Kidney (tissue), 13 donors: ENCODE measurements at regions not wholly inside any gene's neighbourhood (a gene's known extent, or its start where the extent isn't known, plus 50 kb on each side); places are given as distances from the start of the nearest gene placed in this dataset.

Experiments used
- DNase-seq, 5 donors: peaks; one replicate each; pipeline ENCODE4 v3.0.0-alpha.2; 2013 to 2020
- FAIRE-seq: peaks from 2 replicates; lab custom pipeline; 2012; peaks lifted over from hg19 to GRCh38; lab: Jason Lieb, UNC
- H3K27ac ChIP-seq, 2 donors: one replicate each; pipeline ENCODE4 v1.7.0; 2013; ENCODE audit warnings: low read depth in 2 of 2, low read length in 2 of 2, inconsistent platforms in 1 of 2
- H3K27me3 ChIP-seq: one replicate; pipeline ENCODE4 v1.7.1; 2013; ENCODE audit warnings: low read length, inconsistent platforms; ENCODE audit not compliant: control insufficient read depth, insufficient read depth
- H3K36me3 ChIP-seq, 3 donors: one replicate each; pipeline versions ENCODE4 v1.7.0 to v1.7.1; 2013; ENCODE audit warnings: low read length in 3 of 3, control low read depth in 1 of 3, inconsistent platforms in 1 of 3; ENCODE audit not compliant: insufficient read depth in 3 of 3, control insufficient read depth in 2 of 3
- H3K4me1 ChIP-seq, 3 donors: one replicate each; pipeline versions ENCODE4 v1.7.0 to v1.7.1; 2013; ENCODE audit warnings: low read length in 3 of 3, inconsistent platforms in 1 of 3, low read depth in 1 of 3; ENCODE audit not compliant: control insufficient read depth in 2 of 3, insufficient read depth in 2 of 3
- H3K4me3 ChIP-seq, 3 donors: one replicate each; pipeline versions ENCODE4 v1.7.0 to v1.8.1; 2013; ENCODE audit warnings: low read length in 3 of 3, control low read depth in 1 of 3, inconsistent platforms in 1 of 3
- H3K9ac ChIP-seq, 3 donors: one replicate each; pipeline versions ENCODE4 v1.7.0 to v1.7.1; 2013; ENCODE audit warnings: low read length in 3 of 3, control low read depth in 1 of 3, inconsistent platforms in 1 of 3
- H3K9me3 ChIP-seq, 3 donors: one replicate each; pipeline versions ENCODE4 v1.7.0 to v1.7.1; 2013; ENCODE audit warnings: low read length in 3 of 3, control low read depth in 1 of 3, inconsistent platforms in 1 of 3; ENCODE audit not compliant: control insufficient read depth in 2 of 3, insufficient read depth in 1 of 3
- CTCF ChIP-seq: IDR thresholded peaks from 3 replicates; pipeline ENCODE4 v1.5.1; 2012; ENCODE audit warnings: mild to moderate bottlenecking, moderate library complexity, borderline replicate concordance; ENCODE audit not compliant: insufficient read depth; ENCODE audit errors: extremely low read depth
- intact Hi-C: fragments of 100-400 bp; cut with DNase I; formaldehyde crosslinking; loops from one replicate; pipeline ENCODE4 v1.11.1; 2022
- donor health status: control.
- donor health status: control.
- donor health status: control.
- donor health status: control.
- donor health status: control.
- donor health status: DM: yes; HTN: yes; CAD: no.
- donor health status: Normal renal cell carcinoma (clear cell type).

DNA sequence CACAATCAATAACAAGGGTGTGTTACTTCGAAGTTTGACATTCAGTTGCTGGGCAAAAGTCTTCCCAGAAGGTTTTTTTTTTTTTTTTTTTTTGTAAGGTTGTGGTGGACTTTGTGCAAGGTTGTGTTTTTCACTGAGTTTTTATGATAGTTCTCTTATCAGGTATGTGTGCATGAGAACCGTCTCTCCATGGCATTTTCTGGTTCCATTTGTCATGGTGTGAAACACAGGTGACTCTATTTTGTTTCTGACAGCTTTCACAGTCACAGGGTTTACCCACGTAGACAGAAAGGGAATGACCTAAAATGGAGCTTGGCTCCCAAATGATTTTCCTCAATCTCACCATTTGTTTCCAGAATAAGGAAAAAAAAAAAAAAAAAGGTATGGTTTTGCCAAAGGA is 1377.2 kb upstream of the CADM2 start:
- Histone ChIP-seq H3K27ac (no peak overlapping the region), H3K9ac (no peak overlapping the region), H3K27me3 (no peaks in the 10 kb centered on the region), H3K4me3 (no peak overlapping the region), H3K4me1 (no peaks in the 10 kb centered on the region), H3K36me3 (no peaks in the 10 kb centered on the region), H3K9me3 (no peaks in the 10 kb centered on the region)
- TF ChIP-seq CTCF, result no peak
- intact Hi-C loops, result no loop called here
- no peak for FAIRE-seq
- DNase-seq, result no peak

DNA sequence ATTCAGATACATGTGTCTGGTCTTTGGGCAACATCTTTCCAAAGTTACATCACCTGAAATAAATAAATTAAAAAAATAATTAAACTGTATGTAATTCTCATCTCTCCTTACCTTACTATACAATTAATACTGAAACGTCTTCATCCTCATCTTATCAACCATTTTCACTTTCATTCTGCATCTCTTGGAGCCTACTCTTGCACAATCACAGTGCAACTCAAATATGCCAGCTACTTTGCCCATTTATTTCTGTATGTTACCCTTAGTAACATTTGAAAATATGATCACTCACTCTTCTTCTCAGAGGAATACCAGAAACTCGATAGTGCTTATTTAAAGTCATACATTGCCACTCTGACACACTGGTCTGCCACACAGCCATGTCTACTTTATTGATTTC is 1357.1 kb upstream of the CADM2 start:
- intact Hi-C loops, result no loop called here
- DNase-seq, result no peak
- Histone ChIP-seq H3K9me3 (no peaks in the 10 kb centered on the region), H3K36me3 (no peaks in the 10 kb centered on the region), H3K27me3 (no peaks in the 10 kb centered on the region), H3K9ac (no peak overlapping the region), H3K27ac (no peak overlapping the region), H3K4me3 (no peak overlapping the region), H3K4me1 (no peaks in the 10 kb centered on the region)
- FAIRE-seq, result no peak
- no peak for TF ChIP-seq CTCF

GRCh38 chr3:83622526-83622925 is 1336.3 kb upstream of the CADM2 start:
- DNase-seq, result no peak
- H3K9ac ChIP-seq, result no peak overlapping the region
- no peak overlapping the region for H3K27ac ChIP-seq
- intact Hi-C loops, result no loop called here
- no peaks in the 10 kb centered on the region for H3K4me1 ChIP-seq
- peaks cover 0 to 5% (median 0%) of the 10 kb centered on the region in 3 donors for H3K9me3 ChIP-seq
- H3K4me3 ChIP-seq, result no peak overlapping the region
- H3K27me3 ChIP-seq, result no peaks in the 10 kb centered on the region
- TF ChIP-seq CTCF, result no peak
- FAIRE-seq, result no peak
- H3K36me3 ChIP-seq, result no peaks in the 10 kb centered on the region

- no peaks in the 10 kb centered on the region for H3K4me1 ChIP-seq
- H3K9me3 ChIP-seq, result no peaks in the 10 kb centered on the region
- no peak for TF ChIP-seq CTCF
- no peak overlapping the region for H3K27ac ChIP-seq
- no peak overlapping the region for H3K4me3 ChIP-seq
- no peaks in the 10 kb centered on the region for H3K27me3 ChIP-seq
- no peak overlapping the region for H3K9ac ChIP-seq
- FAIRE-seq (no peak), DNase-seq (no peak)
- H3K36me3 ChIP-seq, result no peaks in the 10 kb centered on the region
- intact Hi-C loops, result no loop called here
Observed at GRCh38 chr3:83625261-83625660, 1333.5 kb upstream of the CADM2 start.
